HG03571 (cell line): ENCODE measurements at regions not wholly inside any gene's neighbourhood (a gene's known extent, or its start where the extent isn't known, plus 50 kb on each side); places are given as distances from the start of the nearest gene placed in this dataset.

Experiments
- ATAC-seq: cut with Tn5 transposase; IDR thresholded peaks from one replicate; pipeline ENCODE4 v1.9.1; 2021; ENCODE audit not compliant: unreplicated experiment

DNA sequence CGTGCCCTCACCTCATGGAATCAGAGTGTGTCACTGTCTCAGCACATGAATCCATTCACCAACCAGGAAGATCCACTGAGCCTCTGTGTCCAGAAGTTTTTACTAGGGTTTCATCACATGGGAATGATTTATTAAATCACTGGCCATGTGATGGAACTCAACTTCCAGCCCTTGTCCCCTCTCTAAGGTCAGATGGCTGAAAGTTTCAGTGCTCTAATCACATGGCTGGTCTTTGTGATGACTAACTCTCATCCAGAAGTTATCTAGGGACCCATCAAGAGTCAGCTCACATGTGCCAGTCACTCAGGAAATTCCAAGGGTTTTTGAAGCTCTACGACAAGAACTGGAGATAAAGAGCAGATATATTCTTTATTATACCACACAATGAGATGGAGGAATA, 140.5 kb upstream of the GYPC start:
- ATAC-seq: no peak

DNA sequence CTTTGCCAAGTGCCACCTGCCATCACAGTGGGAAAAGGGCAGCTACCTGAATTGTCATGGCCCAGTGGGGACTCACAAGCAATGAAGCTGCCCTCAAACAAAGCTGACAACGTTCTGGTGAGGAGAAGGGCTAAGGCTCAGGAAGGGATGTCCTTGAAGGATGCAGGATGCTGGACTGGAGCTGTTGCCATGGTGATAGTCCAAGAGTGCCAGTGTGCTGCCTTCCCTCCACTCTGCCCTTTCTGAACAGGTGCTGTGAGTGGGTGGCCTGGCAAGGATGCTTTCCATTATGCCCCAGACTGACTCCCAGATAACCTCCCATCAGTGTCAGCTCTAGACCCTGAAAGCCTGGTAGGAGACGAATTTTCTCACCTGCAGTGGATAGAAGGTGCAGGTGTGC, 137.8 kb upstream of the GYPC start:
- no peak for ATAC-seq

DNA sequence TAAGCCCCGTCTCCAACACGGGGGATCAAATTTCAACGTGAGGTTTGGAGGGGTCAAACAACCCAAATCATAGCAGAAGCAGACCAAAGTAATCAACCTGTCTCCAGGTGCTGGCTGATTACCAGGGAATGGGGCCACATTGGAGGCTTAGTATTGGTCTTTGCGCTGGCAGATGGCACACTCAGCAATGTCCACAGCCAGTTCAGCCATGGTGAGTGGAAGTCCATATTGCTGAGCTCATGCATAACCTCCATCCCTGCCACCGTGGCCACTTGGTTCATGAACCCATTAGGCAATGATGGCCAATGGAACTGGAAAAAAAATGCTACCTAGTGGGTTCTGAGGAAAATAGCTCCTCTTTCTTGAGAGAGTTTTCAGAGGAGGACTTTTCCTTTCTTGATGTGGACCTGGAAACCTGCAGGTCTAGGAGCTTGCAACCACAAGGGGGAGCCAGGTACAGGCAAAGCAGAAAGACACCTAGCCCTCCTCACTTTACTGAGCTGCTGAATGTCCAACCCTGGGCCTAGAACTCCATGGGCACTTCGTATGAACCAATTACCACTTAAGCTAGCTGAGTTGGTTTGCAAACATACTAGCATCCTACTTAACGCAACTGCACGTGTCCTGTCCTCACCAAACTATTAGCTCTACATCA, 128.0 kb upstream of the GYPC start:
- peak; percentile 74 for ATAC-seq

DNA sequence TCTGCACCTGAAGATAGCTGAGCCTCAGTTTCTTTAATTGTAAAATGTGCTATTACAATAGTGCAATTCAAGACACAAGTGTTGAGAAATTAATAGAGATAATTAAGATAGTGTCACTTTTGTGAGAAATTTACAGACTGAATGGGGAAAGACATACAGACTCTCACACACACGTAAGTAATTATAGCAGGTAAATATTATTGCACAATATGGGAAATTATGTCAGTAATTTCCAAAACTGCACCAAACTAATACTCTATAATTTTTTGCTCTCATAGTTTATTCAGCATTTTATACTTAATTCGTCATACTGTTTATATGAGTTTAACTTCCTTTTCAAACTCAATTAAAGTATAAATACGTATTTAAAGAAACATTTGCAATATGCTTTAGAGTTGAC, 124.9 kb upstream of the GYPC start:
- ATAC-seq: no peak

DNA sequence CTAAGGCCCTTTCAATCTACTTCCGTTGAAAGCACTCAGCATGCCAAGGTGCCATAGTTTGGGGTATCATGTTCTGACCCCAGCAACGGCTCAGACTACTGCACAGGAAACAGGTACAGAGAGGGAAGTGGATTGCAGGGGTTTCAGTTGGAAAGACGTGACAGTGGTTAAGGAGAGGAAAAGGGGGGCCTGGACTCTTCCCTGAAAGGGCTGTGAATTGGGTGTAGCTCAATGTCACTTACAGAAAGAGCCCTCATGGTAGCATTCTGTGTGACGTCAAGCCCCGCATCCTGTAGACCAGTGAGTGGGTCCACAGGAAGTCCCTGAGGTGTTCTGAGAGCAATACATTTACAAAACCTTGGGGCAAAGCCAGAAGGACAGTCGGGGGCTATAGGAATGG, 121.5 kb upstream of the GYPC start:
- no peak for ATAC-seq

DNA sequence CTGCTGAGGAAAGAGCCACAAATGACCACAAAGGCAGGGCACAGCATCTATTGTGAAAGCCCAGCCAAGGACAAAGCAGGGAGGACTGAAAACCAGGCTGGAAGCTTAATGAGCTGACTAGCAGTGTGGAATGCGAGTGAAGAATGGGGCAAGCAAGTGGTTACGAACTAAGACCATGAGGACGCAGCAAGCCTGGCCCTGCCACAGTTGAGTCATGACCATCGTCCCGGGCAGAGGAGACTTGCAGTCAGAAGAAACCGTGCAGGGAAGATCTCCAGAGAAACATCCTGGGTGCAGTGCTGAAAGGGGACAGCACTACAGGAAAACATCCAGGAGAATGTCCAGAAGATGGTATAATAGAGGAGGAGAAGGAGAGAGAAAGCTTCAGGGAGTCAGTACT, 120.5 kb upstream of the GYPC start:
- ATAC-seq: no peak

DNA sequence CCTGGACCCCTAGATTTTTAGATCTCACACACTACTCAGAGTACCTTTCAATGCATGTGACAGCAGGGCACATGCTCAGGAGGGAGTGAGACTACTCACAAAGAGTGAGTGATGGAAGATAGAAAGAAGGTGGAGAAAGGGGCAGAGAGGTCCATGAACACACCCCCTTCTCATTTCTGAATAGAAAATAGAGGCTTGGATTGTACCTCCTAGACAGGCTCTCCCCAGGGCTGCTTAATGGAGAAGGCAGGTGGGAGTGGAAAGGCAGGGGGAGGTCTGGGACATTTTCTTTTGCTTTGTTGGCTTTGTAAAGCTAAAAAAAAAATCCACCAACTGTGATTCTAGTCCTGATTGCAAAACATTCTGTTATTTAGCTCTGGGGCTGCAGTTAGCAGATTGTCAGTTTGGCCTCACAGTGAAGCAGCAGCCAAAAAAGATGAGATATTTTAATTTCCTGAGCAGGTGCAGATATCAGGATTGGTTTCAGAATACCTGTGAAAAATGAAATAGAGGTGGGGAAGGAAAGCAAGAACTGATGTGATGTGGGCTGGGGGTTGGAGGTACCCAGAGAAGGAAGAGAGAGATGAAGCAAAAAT, 119.3 kb upstream of the GYPC start:
- ATAC-seq: no peak

DNA sequence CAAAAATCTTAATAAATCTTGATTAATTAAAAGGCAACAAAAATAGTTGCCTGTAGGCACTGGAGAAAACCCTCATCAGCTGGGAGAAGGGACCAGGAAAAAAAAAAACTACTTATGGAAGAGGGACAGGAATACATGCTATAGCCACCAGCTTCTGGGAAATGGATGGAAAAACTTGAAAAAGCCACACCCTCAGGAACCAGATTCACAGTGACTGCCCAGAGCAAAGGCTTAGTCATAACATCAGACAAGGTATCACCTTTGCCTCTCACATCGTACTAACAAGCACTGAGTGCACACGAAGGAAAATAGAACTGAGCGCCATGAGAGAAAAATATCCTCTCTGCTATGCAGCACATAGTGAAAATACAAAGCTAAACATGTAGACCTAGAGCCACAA, 116.9 kb upstream of the GYPC start:
- ATAC-seq: no peak

DNA sequence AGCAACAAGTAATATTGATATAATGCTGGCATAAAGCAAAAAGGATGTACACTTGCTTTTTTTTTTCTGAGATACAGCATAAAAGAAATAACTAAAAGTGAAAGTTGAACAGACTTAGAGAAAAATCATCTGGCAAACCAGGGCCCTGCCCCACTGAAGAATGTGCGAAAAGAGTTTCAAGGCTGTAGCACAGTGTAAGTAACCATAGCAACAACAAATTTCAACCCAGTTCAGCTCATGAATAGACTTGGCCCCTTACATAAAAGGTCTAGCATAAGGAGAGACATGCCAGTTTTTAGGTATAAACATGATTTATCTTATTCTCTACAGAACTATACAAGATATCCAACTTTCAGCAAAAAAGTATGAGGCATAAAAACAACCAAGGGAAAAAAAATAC, 113.7 kb upstream of the GYPC start:
- ATAC-seq: no peak

DNA sequence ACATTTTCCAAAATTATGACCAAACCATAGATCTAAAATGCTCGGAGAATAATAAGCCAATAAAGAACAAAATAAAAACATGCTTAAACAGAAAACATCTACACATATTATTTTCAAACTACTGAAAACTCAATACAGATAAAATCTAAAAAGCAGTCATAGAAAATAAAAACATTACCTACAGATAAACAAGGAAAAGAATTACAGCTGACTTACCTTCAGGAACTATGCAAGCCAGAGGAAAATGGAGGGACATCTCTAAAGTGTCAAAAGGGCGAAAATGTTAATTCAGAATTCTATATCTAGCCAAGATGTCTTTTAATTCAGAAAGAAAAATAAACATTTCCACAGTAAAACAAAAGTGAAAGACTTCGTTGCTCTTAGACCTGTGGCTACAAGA, 112.9 kb upstream of the GYPC start:
- ATAC-seq: no peak

DNA sequence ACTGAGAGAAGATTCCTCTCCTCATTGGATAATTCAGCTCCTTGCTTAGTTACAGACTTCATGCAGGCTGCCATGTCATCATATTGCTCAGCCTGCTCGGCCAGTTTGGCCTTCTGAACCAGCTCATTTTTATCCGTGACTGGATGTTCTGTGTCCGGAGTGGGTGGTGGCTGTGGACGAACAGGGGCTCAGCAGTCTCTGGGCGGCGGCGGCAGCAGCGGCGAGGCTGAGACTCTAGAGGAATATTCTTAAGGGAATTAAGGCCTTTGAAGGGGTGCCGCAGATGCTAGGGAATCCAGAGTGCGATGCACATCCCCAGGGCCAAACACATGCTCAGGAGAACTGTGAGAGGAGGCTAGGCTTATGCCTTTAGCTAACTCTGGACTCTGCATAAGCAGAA, 97.9 kb upstream of the GYPC start:
- ATAC-seq: no peak

DNA sequence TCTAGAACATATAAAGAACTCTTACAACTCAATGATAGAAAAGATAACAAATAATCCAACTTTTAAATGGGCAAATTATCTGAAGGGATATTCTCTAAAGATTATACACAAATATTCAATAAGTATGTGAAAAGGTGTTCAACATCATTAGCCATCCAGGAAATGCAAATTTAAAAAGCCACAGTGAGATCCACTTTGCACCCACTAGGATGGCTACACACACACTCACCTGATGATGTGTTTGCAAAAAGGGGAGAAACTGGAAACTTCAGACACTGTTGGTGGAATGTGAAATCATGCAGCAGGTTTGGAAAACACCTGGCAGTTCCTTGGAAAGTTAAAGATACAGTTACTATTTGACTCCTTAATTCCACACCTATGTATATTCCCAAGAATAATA, 87.2 kb upstream of the GYPC start:
- ATAC-seq: no peak

DNA sequence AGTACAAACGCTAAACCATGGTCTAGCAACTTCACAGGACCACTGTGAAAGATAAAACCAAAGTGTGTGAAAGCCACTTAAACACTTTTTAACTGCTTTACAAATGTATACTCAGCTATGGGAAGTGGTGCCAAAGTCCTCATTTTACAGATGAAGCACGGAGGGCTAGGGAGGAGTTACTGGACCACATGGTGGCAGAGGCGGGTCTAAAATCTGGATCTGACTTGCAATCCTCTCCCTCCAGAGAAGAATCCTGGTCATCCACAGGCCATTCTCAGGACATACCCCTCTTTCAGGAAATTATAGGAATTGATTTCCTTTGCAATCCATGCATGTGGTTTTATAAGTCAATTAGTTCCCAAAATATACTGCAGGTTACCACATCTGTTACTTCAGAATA, 84.6 kb upstream of the GYPC start:
- no peak for ATAC-seq

DNA sequence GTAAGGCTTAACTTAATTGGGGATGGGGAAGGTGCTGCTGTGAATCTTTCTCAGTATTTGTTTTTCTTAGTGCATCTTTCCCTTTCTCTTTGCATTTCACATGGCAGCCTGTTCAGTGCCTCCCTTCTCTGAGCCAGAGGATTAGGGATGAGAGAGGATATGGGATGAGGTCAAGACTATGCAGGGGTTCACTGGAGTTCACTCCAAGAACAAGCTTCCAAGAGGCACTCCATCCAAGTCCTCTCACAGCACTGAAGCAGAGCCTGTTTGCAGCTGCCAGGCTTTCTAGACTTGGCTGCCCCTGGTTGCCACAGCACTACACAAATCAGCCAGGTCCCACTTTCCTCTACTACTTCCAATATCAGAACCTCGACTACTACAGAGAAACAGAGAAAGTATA, 80.3 kb upstream of the GYPC start:
- no peak for ATAC-seq

DNA sequence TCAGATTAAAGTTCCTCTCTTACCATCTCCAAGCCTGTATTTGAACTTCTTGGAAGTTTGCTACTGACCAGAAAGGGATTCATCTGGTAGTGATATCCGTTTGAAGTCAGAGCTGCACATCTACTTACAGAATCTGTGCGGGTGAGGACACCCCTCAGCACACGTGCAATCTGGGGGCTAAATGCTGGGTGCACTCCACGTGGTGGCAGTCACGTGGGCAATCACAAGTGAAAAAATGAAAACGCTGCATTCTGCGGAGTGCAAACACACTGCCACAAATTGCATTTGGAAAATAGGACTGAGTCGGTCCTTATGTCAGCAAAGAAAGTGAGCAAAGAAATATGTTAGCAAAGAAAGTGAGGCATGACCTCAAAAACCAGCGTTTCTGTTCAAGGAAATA, 76.1 kb upstream of the GYPC start:
- ATAC-seq: no peak

DNA sequence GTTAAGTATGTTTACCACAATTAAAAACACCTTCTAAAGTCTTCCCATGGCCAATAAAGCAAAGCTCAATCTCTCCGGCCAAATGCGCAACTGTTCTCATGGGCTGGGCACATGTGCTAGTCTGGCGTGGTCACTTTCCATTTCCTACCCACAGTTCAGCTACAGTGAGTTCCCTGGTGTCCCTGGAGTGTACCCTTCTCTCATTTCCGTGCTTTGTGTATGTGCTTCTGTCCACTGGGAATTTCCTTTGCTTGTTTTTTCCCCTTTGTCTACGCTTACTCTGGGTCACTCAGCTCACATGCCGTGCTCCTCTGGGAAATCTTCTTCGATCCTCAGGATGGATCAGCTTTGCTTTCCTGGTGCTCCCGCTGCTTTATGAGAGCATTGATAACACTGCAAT, 69.6 kb upstream of the GYPC start:
- ATAC-seq: no peak

DNA sequence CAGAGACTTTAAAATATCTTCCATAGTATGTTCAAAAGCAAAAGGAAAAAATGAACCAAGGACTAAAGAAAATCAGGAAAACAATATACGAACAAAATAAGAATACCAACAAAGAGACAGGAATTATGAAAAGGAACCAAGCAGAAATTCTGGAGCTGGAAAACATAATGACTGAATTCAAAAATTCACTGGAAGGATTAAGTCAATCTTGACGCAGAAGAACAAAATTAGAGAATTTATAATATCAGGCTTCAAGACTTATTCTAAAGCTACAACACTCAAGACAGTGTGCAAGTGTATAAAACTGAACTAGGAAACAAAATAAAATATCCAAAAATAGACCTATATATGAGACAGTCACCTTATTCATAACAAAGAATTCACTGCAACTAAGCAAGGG, 56.9 kb upstream of the GYPC start:
- ATAC-seq: no peak

DNA sequence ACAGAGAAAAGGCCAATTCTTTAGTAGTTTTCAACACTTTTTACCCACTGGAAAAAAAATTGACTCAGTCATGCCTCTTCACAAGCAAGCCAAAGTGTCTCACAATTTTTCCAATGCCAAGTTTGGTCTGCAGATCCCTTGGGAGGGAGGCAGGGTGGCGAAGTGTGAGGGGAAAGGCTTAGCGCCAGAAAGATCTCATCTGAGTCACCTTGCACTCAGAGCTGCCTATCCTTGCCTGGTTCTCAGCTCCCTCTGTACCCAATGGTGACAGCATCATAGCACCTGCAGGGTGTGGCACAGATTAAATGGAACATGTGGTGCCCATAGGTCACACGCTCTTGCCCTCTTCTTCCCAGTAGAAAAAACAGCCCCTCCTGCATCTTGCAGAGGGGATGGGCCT, 55.2 kb upstream of the GYPC start:
- ATAC-seq: no peak

DNA sequence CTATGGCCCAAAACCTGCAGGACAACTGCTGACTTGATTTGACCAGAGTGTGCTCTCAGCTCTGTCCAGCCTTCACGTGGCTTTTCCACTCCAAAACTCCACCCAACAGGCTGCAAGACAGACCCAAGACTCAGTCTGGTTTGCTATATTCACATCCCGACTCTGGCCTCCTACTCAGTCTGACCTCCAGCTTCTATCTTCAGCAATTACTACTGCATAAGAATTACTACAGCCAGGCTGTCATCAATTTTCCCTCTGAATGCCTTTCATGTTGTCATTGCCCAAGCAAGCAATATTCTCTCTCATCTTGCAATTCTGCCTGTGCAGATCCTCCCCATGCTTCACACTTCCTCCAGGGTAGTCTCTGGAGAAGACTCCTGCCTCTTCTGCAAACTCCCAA, 53.6 kb upstream of the GYPC start:
- no peak for ATAC-seq
